B cell (primary cell): ENCODE measurements at regions not wholly inside any gene's neighbourhood (a gene's known extent, or its start where the extent isn't known, plus 50 kb on each side); places are given as distances from the start of the nearest gene placed in this dataset.
A peak's percentile ranks its signal among the peaks of the same experiment; 100 is the strongest.

Source experiments
- ATAC-seq: fragments of 200-7000 bp; cut with Tn5 transposase; one replicate; pipeline ENCODE4 v1.10.0; 2021; ENCODE audit warnings: low read depth, mild to moderate bottlenecking, moderate number of reproducible peaks, moderate library complexity
- CTCF ChIA-PET: fragments of 350-600 bp; sonication (Branson Sonifier 250); formaldehyde crosslinking; loops from one replicate; lab custom pipeline; 2021; ENCODE audit warnings: antibody characterized with exemption, inconsistent platforms; lab: Charles Lee
- POLR2A ChIA-PET: fragments of 350-600 bp; sonication (Branson Sonifier 250); formaldehyde crosslinking; loops from one replicate; lab custom pipeline; 2021; ENCODE audit warnings: antibody characterized with exemption; lab: Charles Lee
- DNase-seq: peaks from one replicate; pipeline ENCODE4 v3.0.0; 2013
- H2AFZ ChIP-seq: 2 replicates; pipeline ENCODE4 v1.6.1; 2012; ENCODE audit warnings: mild to moderate bottlenecking, low read depth, low read length; ENCODE audit not compliant: insufficient read depth, poor library complexity, severe bottlenecking
- H3K27ac ChIP-seq, 2 donors: 1 replicate in 1 of 2; 2 replicates in 1 of 2; pipeline ENCODE4 v1.5.1; 2012 to 2013; ENCODE audit warnings: low read length in 2 of 2, mild to moderate bottlenecking in 2 of 2, moderate library complexity in 1 of 2
- H3K27me3 ChIP-seq, 4 experiments: fragments of 200-600 bp in 1 of 4; sonication (generic) in 1 of 4; replicated peaks in 1 of 4; 1 replicate in 2 of 4; 2 replicates in 2 of 4; pipeline versions ENCODE4 v1.6.1 to v1.7.0; 2013 to 2016; ENCODE audit warnings: low read length in 3 of 4, mild to moderate bottlenecking in 2 of 4, mixed read lengths in 1 of 4, moderate library complexity in 1 of 4; ENCODE audit not compliant: insufficient read depth in 4 of 4, control insufficient read depth in 3 of 4; ENCODE audit errors: control extremely low read depth in 1 of 4
- H3K36me3 ChIP-seq, 2 experiments: replicated peaks in 1 of 2; 1 replicate in 1 of 2; 2 replicates in 1 of 2; pipeline versions ENCODE4 v1.6.1 to v1.7.1; 2013; ENCODE audit warnings: low read length in 1 of 2; ENCODE audit not compliant: insufficient read depth in 2 of 2, control insufficient read depth in 1 of 2; ENCODE audit errors: control extremely low read depth in 1 of 2, extremely low read depth in 1 of 2
- H3K4me1 ChIP-seq, 2 donors: fragments of 200-600 bp in 1 of 2; sonication (generic) in 1 of 2; 1 replicate in 1 of 2; 2 replicates in 1 of 2; pipeline versions ENCODE4 v1.5.1 to v1.6.1; 2013 to 2017; ENCODE audit warnings: low read length in 2 of 2; ENCODE audit not compliant: control insufficient read depth in 2 of 2, insufficient read depth in 2 of 2
- H3K4me2 ChIP-seq: replicated peaks from 2 replicates; pipeline ENCODE3; 2012; ENCODE audit warnings: mild to moderate bottlenecking, low read depth, low read length; ENCODE audit not compliant: poor library complexity, severe bottlenecking
- H3K4me3 ChIP-seq, 5 experiments: fragments of 200-600 bp in 1 of 5; sonication (generic) in 1 of 5; 1 replicate in 3 of 5; 2 replicates in 2 of 5; pipeline versions ENCODE4 v1.5.1 to v1.7.0; 2011 to 2016; ENCODE audit warnings: low read length in 4 of 5, mild to moderate bottlenecking in 4 of 5, low read depth in 2 of 5, control low read depth in 1 of 5, moderate library complexity in 1 of 5; ENCODE audit not compliant: insufficient read depth in 1 of 5; ENCODE audit errors: control extremely low read depth in 1 of 5, extremely low read depth in 1 of 5
- H3K79me2 ChIP-seq: fragments of 200-600 bp; sonication (generic); one replicate; pipeline ENCODE4 v1.6.0; 2016; ENCODE audit warnings: low read length; ENCODE audit not compliant: control insufficient read depth, insufficient read depth
- H3K9ac ChIP-seq: fragments of 200-600 bp; sonication (generic); 2 replicates; pipeline ENCODE4 v1.6.1; 2017; ENCODE audit warnings: mild to moderate bottlenecking, low read length, moderate library complexity
- H3K9me3 ChIP-seq, 3 donors: one replicate each; pipeline versions ENCODE4 v1.6.1 to v1.7.1; 2013; ENCODE audit warnings: low read length in 2 of 3; ENCODE audit not compliant: control insufficient read depth in 2 of 3, insufficient read depth in 1 of 3; ENCODE audit errors: control extremely low read depth in 1 of 3
- H4K20me1 ChIP-seq: 2 replicates; pipeline ENCODE4 v1.6.0; 2012; ENCODE audit warnings: mild to moderate bottlenecking, low read length; ENCODE audit not compliant: insufficient read depth, control insufficient read depth, poor library complexity, severe bottlenecking
- H3K27ac Mint-ChIP-seq: one replicate; pipeline ENCODE4 v1.8.0; 2021; ENCODE audit warnings: mixed read lengths
- H3K27me3 Mint-ChIP-seq: one replicate; pipeline ENCODE4 v1.8.0; 2021; ENCODE audit warnings: mixed read lengths
- H3K4me1 Mint-ChIP-seq: one replicate; pipeline ENCODE4 v1.8.0; 2021; ENCODE audit warnings: mixed read lengths
- H3K4me3 Mint-ChIP-seq: one replicate; pipeline ENCODE4 v1.8.0; 2021; ENCODE audit warnings: mixed read lengths
- H3K9me3 Mint-ChIP-seq: one replicate; pipeline ENCODE4 v1.8.0; 2022; ENCODE audit warnings: mixed read lengths; ENCODE audit not compliant: insufficient read depth
- CTCF ChIP-seq: fragments of 200-600 bp; IDR thresholded peaks from one replicate; pipeline ENCODE4 v1.8.0; 2022; ENCODE audit warnings: antibody characterized with exemption, mild to moderate bottlenecking
- EZH2 ChIP-seq: IDR thresholded peaks from 2 replicates; pipeline ENCODE4 v1.6.1; 2012; ENCODE audit warnings: borderline replicate concordance, low read depth, mild to moderate bottlenecking, moderate library complexity, low read length; ENCODE audit not compliant: insufficient read depth, poor library complexity, severe bottlenecking
- WGBS: methylation state at CpG from one replicate; pipeline ENCODE4 v1.1.5; 2013; ENCODE audit warnings: missing lambda C conversion rate; ENCODE audit not compliant: insufficient coverage; 5-methylcytosine and 5-hydroxymethylcytosine counted together
- intact Hi-C: fragments of 100-400 bp; cut with micrococcal nuclease; formaldehyde crosslinking; loops from one replicate; pipeline ENCODE4 v1.10.0; 2022

DNA sequence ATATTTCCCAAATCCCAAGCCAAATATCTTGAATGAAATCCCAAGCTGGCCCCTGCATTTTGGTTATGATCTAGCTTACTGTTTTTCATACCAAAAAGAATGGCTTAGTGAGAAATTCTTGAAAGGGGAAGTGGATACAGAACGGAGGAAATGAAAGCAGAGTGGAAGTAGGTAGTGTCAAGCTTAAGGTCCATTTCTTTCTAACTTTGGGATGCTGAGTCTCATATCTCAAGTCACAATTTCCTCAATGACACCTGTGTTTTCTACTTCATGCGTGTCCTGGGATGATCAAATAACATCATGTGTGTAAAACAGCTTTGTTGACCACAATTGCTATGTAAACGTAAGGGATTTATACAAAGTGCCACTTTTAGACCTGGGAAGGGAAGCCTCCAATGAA, 238.8 kb upstream of the SLC35B3 start:
- no peak overlapping the region for H3K27ac Mint-ChIP-seq
- H3K4me3 ChIP-seq = no peak overlapping the region
- no peaks in the 10 kb centered on the region for H4K20me1 ChIP-seq
- H3K79me2 ChIP-seq = no peaks in the 10 kb centered on the region
- H3K36me3 ChIP-seq = no peaks in the 10 kb centered on the region
- H3K9me3 Mint-ChIP-seq = peaks cover 9% of the 10 kb centered on the region
- H3K4me1 Mint-ChIP-seq = peaks cover 14% of the 10 kb centered on the region
- H3K27ac ChIP-seq = no peak overlapping the region
- ChIA-PET POLR2A (no interaction called here), CTCF (no interaction called here)
- H3K4me2 ChIP-seq = no peak overlapping the region
- H3K27me3 Mint-ChIP-seq = no peaks in the 10 kb centered on the region
- 33% methylated on average over 1 of the region's 3 CpGs for WGBS
- no peak overlapping the region for H3K4me3 Mint-ChIP-seq
- no peaks in the 10 kb centered on the region for H3K27me3 ChIP-seq
- peaks cover 6 to 15% of the 10 kb centered on the region in 2 donors for H3K4me1 ChIP-seq
- ATAC-seq (no peak), DNase-seq (peak; percentile 60)
- TF ChIP-seq EZH2 (no peak), CTCF (no peak)
- intact Hi-C loops = no loop called here
- no peak overlapping the region for H3K9ac ChIP-seq
- peaks cover 0 to 2% (median 0%) of the 10 kb centered on the region in 3 donors for H3K9me3 ChIP-seq
- H2AFZ ChIP-seq = no peak overlapping the region

DNA sequence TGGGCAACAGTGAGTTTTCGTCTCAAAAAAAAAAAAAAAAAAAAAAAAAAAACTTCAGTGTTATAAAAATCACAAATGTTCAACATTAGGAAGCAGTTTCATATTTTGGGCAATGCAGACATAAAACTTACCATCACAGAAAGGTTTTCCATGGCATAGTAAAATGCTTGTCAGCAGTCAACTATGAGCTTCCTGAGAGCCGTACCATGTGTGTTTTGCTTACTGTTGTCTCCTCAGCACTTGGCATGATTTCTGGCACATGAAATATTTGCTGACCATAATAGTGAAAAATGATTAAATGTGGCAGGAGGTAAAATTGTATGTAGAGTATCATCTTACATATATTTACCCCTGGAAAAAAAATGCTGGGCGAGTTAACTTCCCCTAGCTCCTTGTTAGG, 237.5 kb upstream of the SLC35B3 start:
- TF ChIP-seq EZH2 = no peak
- TF ChIP-seq CTCF = no peak
- Mint-ChIP-seq H3K27ac (no peak overlapping the region), H3K9me3 (peaks cover 9% of the 10 kb centered on the region), H3K4me1 (peaks cover 14% of the 10 kb centered on the region), H3K27me3 (no peaks in the 10 kb centered on the region), H3K4me3 (no peak overlapping the region)
- intact Hi-C loops = no loop called here
- H3K4me3 ChIP-seq = no peak overlapping the region
- no peak overlapping the region for H3K27ac ChIP-seq
- H3K4me1 ChIP-seq = peaks cover 6 to 15% of the 10 kb centered on the region in 2 donors
- ATAC-seq = no peak
- peaks cover 0 to 2% (median 0%) of the 10 kb centered on the region in 3 donors for H3K9me3 ChIP-seq
- H4K20me1 ChIP-seq = no peaks in the 10 kb centered on the region
- 88% methylated on average over 1 of the region's 3 CpGs for WGBS
- POLR2A ChIA-PET = no interaction called here
- H2AFZ ChIP-seq = no peak overlapping the region
- H3K4me2 ChIP-seq = no peak overlapping the region
- H3K27me3 ChIP-seq = no peaks in the 10 kb centered on the region
- no peaks in the 10 kb centered on the region for H3K79me2 ChIP-seq
- CTCF ChIA-PET = interaction anchor here (0.6 kb wide), 1 partner anchor 17 kb away, joined by 6 read pairs; no protein-coding TSS in a partner anchor
- no peak overlapping the region for H3K9ac ChIP-seq
- no peak for DNase-seq
- no peaks in the 10 kb centered on the region for H3K36me3 ChIP-seq
